A549 (cell line): ENCODE measurements at regions not wholly inside any gene's neighbourhood (a gene's known extent, or its start where the extent isn't known, plus 50 kb on each side); places are given as distances from the start of the nearest gene placed in this dataset.

Source experiments
- ATAC-seq, 2 experiments: fragments of 200-7000 bp in 1 of 2; fragments of >200 bp in 1 of 2; cut with Nextera tagmentation in 1 of 2; cut with Tn5 transposase in 1 of 2; 3 replicates each; pipeline versions ENCODE4 v1.8.0 to v1.9.1; 2018 to 2020; ENCODE audit warnings: mild to moderate bottlenecking in 1 of 2, moderate library complexity in 1 of 2
- CTCF ChIA-PET: fragments of 300-600 bp; sonication (Branson Sonifier 250); formaldehyde crosslinking; extraction: SDS; loops from one replicate; lab custom pipeline; 2021; ENCODE audit warnings: antibody characterized with exemption, inconsistent platforms; lab: Yijun Ruan, JAX
- POLR2A ChIA-PET: fragments of 350-600 bp; formaldehyde crosslinking; extraction: SDS; loops from one replicate; lab custom pipeline; 2021; ENCODE audit warnings: antibody characterized with exemption, inconsistent platforms; lab: Yijun Ruan, JAX
- DNase-seq, 2 experiments: peaks; one replicate each; pipeline versions ENCODE4 v3.0.0 to v3.0.0-alpha.2; 2011 to 2016; ENCODE audit warnings: low read depth in 1 of 2, low spot score in 1 of 2
- FAIRE-seq: peaks from 2 replicates; lab custom pipeline; 2011; peaks lifted over from hg19 to GRCh38; lab: Jason Lieb, UNC
- H3K27ac ChIP-seq, 2 experiments: fragments of >200 bp; sonication (Bioruptor Twin); formaldehyde crosslinking; 3 replicates each; pipeline ENCODE4 v1.5.1; 2016 to 2017
- H3K4me1 ChIP-seq: fragments of >200 bp; sonication (Bioruptor Twin); formaldehyde crosslinking; 3 replicates; pipeline ENCODE4 v1.6.1; 2016
- H3K4me2 ChIP-seq: fragments of >200 bp; sonication (Bioruptor Twin); formaldehyde crosslinking; 3 replicates; pipeline ENCODE4 v1.6.1; 2016
- H3K4me3 ChIP-seq: fragments of >200 bp; sonication (Bioruptor Twin); formaldehyde crosslinking; 3 replicates; pipeline ENCODE4 v1.5.1; 2016
- H3K9me3 ChIP-seq: fragments of >200 bp; sonication (Bioruptor Twin); formaldehyde crosslinking; 3 replicates; pipeline ENCODE4 v1.6.1; 2016
- CBX2 ChIP-seq: fragments of 200-600 bp; sonication (generic); IDR thresholded peaks from 2 replicates; pipeline ENCODE4 v1.6.1; 2016; ENCODE audit warnings: low read depth, mild to moderate bottlenecking, borderline replicate concordance
- CHD4 ChIP-seq: fragments of 200-600 bp; sonication (generic); IDR thresholded peaks from 2 replicates; pipeline ENCODE4 v1.6.1; 2016; ENCODE audit warnings: antibody characterized with exemption, mild to moderate bottlenecking, borderline replicate concordance
- EHF ChIP-seq: fragments of 250-450 bp; sonication (Bioruptor Pico); IDR thresholded peaks from 2 replicates; pipeline ENCODE4 v1.5.0; 2020; ENCODE audit warnings: mild to moderate bottlenecking
- FOSB ChIP-seq: fragments of 250-450 bp; sonication (Bioruptor Pico); IDR thresholded peaks from 2 replicates; pipeline ENCODE4 v1.5.0; 2020; ENCODE audit warnings: mild to moderate bottlenecking, moderate library complexity
- FOXS1 ChIP-seq: fragments of 250-450 bp; sonication (Bioruptor Pico); IDR thresholded peaks from 2 replicates; pipeline ENCODE4 v1.5.0; 2020; ENCODE audit warnings: mild to moderate bottlenecking, moderate library complexity
- GATA3 ChIP-seq: IDR thresholded peaks from 2 replicates; pipeline ENCODE4 v1.6.1; 2012; ENCODE audit warnings: borderline replicate concordance
- HDAC2 ChIP-seq: fragments of 200-600 bp; sonication (generic); IDR thresholded peaks from 2 replicates; pipeline ENCODE4 v1.6.1; 2016
- HOXB5 ChIP-seq: fragments of 250-450 bp; sonication (Bioruptor Pico); IDR thresholded peaks from 2 replicates; pipeline ENCODE4 v1.5.0; 2020; ENCODE audit warnings: mild to moderate bottlenecking, moderate library complexity
- KDM1A ChIP-seq: fragments of 200-600 bp; sonication (generic); IDR thresholded peaks from 2 replicates; pipeline ENCODE4 v1.6.1; 2016; ENCODE audit warnings: low read depth, mild to moderate bottlenecking
- KDM5A ChIP-seq: fragments of 200-600 bp; sonication (generic); IDR thresholded peaks from 2 replicates; pipeline ENCODE4 v1.6.1; 2016; ENCODE audit warnings: antibody characterized with exemption, mild to moderate bottlenecking
- MAFK ChIP-seq: fragments of 450-650 bp; IDR thresholded peaks from 2 replicates; pipeline ENCODE4 v1.6.1; 2014; ENCODE audit not compliant: partially characterized antibody
- MAZ ChIP-seq: fragments of 150-350 bp; IDR thresholded peaks from 2 replicates; pipeline ENCODE4 v1.6.1; 2014; ENCODE audit warnings: antibody characterized with exemption, low read depth, low read length, borderline replicate concordance
- MYC ChIP-seq: IDR thresholded peaks from 2 replicates; pipeline ENCODE4 v1.6.1; 2012; ENCODE audit warnings: mild to moderate bottlenecking, inconsistent platforms, low read length, improper control_type of control experiment, borderline replicate concordance
- PHF8 ChIP-seq: fragments of 200-600 bp; sonication (generic); IDR thresholded peaks from 2 replicates; pipeline ENCODE4 v1.6.1; 2016; ENCODE audit warnings: low read depth, mild to moderate bottlenecking, antibody characterized with exemption, moderate library complexity, borderline replicate concordance
- POLR2A ChIP-seq: IDR thresholded peaks from 2 replicates; pipeline ENCODE4 v1.6.1; 2012; ENCODE audit warnings: mild to moderate bottlenecking, low read length
- RCOR1 ChIP-seq: fragments of 150-350 bp; IDR thresholded peaks from 2 replicates; pipeline ENCODE4 v1.6.1; 2014; ENCODE audit warnings: antibody characterized with exemption, low read length, low read depth
- RFX5 ChIP-seq: fragments of 450-650 bp; IDR thresholded peaks from 2 replicates; pipeline ENCODE4 v1.7.1; 2014; ENCODE audit warnings: antibody characterized with exemption, mild to moderate bottlenecking, moderate library complexity
- RNF2 ChIP-seq: fragments of 200-600 bp; sonication (generic); IDR thresholded peaks from 2 replicates; pipeline ENCODE4 v1.6.1; 2016; ENCODE audit warnings: low read depth, mild to moderate bottlenecking, antibody characterized with exemption, moderate library complexity, borderline replicate concordance
- TFCP2L1 ChIP-seq: fragments of 250-450 bp; sonication (Bioruptor Pico); IDR thresholded peaks from 2 replicates; pipeline ENCODE4 v1.5.0; 2021; ENCODE audit warnings: mild to moderate bottlenecking
- ZC3H11A ChIP-seq: fragments of 450-650 bp; IDR thresholded peaks from 2 replicates; pipeline ENCODE4 v1.6.1; 2014; ENCODE audit warnings: antibody characterized with exemption, mild to moderate bottlenecking
- ZSCAN20 ChIP-seq: fragments of 250-450 bp; sonication (Bioruptor Pico); IDR thresholded peaks from 2 replicates; pipeline ENCODE4 v1.8.0; 2022; ENCODE audit warnings: mild to moderate bottlenecking, moderate library complexity
- WGBS: methylation state at CpG from one replicate; pipeline ENCODE4 v1.1.6; 2017; ENCODE audit errors: missing lambda C conversion rate; 5-methylcytosine and 5-hydroxymethylcytosine counted together
- TF ChIP-seq, protein P1 (sequence below): IDR thresholded peaks from 2 replicates; pipeline ENCODE4 v1.6.1; 2012
- TF ChIP-seq, protein P2 (sequence below): fragments of 150-350 bp; IDR thresholded peaks from 2 replicates; pipeline ENCODE4 v1.6.1; 2014; ENCODE audit warnings: low read depth, mild to moderate bottlenecking, low read length
- TF ChIP-seq, protein P3 (sequence below): fragments of >200 bp; sonication (Bioruptor Twin); formaldehyde crosslinking; IDR thresholded peaks from 3 replicates; pipeline ENCODE4 v1.5.1; 2016

DNA sequence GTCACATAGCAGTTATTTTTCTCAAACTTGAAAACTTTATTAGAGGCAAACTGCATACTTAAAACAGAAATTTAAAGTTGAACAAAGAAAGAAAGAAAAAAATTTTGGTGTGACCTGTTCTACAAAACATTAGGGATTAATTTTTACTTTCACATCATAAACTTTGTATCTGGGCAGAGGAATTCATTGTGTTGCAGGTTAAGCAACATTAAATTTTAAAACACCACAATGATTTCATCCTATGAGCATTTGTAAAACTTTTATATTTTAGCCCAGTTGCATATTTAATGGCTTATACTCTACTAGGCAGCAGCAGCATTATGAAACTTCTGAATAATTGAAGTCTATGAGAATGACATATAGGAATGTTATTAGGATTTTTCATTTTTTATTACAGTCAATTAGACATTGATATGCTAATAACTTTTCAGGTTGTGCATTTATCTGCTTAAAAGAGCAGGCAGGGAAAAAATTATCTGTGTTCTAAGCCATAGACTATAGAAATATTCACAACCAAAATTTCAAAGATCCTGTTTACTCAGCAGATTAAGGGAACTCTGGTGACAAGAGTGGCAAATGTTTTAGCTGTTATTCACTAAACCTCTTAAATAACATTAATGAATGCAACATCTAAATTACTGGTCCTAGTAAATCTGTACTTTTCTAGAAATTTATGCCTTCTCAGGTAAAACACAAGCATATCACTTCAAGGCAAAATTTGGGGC is 1088.5 kb upstream of the CDH6 start:
- POLR2A ChIA-PET, result no interaction called here
- FAIRE-seq, result no peak
- H3K4me2 ChIP-seq, result no peak overlapping the region

DNA sequence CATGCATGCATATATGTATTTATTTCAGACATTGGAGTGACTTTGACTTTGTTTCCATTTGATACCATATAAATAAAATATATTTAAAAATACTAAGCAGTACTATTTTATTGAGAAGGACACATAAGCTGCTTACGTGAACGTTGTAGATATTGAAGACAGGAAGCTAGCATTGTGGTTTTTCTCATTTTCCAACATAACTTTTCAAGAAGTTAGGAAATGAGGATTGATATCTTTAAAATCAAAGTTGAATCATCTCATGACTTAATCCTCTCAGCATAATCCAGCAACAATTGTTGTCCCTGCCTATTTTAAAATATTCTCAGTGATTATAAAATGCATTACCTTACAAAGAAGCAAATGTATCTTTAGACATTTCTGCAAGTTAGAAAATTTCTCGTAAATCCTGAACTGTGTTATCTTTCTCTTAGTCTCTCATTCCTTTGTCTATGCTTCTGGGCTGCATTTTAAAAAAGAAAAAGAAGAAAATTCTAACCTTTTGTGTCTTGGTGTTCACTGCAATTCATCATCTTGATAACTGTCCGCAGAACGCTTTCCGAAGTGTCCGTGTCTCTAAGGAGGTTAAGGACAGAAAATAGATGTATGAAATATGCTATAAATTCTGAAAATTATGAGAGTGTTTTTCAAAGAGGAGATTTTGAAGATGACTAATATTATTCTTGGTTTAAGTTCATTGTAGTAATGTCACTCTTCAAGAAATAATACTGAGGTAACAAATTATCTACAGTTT is 1089.9 kb upstream of the CDH6 start:
- H3K4me3 ChIP-seq, result no peak overlapping the region
- DNase-seq (no peak), ATAC-seq (no peak), FAIRE-seq (no peak)
- H3K9me3 ChIP-seq, result no peaks in the 10 kb centered on the region
- H3K4me2 ChIP-seq, result no peak overlapping the region; the same call in 2 of the 3 replicates
- peaks cover 31% of the 10 kb centered on the region for H3K4me1 ChIP-seq
- TF ChIP-seq ZSCAN20, result no peak
- TF ChIP-seq FOXS1 (CRISPR knock-in tag), result no peak
- TF ChIP-seq EHF (CRISPR knock-in tag), result no peak
- TF ChIP-seq, protein P1, sequence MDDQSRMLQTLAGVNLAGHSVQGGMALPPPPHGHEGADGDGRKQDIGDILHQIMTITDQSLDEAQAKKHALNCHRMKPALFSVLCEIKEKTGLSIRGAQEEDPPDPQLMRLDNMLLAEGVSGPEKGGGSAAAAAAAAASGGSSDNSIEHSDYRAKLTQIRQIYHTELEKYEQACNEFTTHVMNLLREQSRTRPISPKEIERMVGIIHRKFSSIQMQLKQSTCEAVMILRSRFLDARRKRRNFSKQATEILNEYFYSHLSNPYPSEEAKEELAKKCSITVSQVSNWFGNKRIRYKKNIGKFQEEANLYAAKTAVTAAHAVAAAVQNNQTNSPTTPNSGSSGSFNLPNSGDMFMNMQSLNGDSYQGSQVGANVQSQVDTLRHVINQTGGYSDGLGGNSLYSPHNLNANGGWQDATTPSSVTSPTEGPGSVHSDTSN, result no peak
- no peak for TF ChIP-seq KDM1A
- no peak for TF ChIP-seq PHF8
- TF ChIP-seq HDAC2, result no peak
- no peak for TF ChIP-seq POLR2A
- TF ChIP-seq CHD4, result no peak
- TF ChIP-seq HOXB5 (CRISPR knock-in tag), result no peak
- no peak for TF ChIP-seq GATA3
- TF ChIP-seq, protein P2, sequence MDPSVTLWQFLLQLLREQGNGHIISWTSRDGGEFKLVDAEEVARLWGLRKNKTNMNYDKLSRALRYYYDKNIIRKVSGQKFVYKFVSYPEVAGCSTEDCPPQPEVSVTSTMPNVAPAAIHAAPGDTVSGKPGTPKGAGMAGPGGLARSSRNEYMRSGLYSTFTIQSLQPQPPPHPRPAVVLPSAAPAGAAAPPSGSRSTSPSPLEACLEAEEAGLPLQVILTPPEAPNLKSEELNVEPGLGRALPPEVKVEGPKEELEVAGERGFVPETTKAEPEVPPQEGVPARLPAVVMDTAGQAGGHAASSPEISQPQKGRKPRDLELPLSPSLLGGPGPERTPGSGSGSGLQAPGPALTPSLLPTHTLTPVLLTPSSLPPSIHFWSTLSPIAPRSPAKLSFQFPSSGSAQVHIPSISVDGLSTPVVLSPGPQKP, result no peak
- TF ChIP-seq TFCP2L1 (CRISPR knock-in tag), result no peak
- TF ChIP-seq, protein P3, sequence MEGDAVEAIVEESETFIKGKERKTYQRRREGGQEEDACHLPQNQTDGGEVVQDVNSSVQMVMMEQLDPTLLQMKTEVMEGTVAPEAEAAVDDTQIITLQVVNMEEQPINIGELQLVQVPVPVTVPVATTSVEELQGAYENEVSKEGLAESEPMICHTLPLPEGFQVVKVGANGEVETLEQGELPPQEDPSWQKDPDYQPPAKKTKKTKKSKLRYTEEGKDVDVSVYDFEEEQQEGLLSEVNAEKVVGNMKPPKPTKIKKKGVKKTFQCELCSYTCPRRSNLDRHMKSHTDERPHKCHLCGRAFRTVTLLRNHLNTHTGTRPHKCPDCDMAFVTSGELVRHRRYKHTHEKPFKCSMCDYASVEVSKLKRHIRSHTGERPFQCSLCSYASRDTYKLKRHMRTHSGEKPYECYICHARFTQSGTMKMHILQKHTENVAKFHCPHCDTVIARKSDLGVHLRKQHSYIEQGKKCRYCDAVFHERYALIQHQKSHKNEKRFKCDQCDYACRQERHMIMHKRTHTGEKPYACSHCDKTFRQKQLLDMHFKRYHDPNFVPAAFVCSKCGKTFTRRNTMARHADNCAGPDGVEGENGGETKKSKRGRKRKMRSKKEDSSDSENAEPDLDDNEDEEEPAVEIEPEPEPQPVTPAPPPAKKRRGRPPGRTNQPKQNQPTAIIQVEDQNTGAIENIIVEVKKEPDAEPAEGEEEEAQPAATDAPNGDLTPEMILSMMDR, result no peak
- TF ChIP-seq CBX2, result no peak
- no peak for TF ChIP-seq RCOR1
- TF ChIP-seq ZC3H11A, result no peak
- TF ChIP-seq KDM5A, result no peak
- no peak for TF ChIP-seq MAZ
- no peak for TF ChIP-seq MAFK
- ChIA-PET POLR2A (no interaction called here), CTCF (no interaction called here)
- H3K27ac ChIP-seq, result no peak overlapping the region
- 84% methylated on average over 7 of the region's 7 CpGs for WGBS

More for the DNA sequence above, 1088.5 kb upstream of the CDH6 start:
- Histone ChIP-seq H3K4me3 (no peak overlapping the region), H3K4me1 (peaks cover 24% of the 10 kb centered on the region), H3K27ac (no peak overlapping the region), H3K9me3 (no peaks in the 10 kb centered on the region)
- no peak for DNase-seq
- CTCF ChIA-PET, result no interaction called here
- TF ChIP-seq MAFK, result peak; percentile 31
- no peak for TF ChIP-seq RNF2
- TF ChIP-seq FOSB, result no peak
- TF ChIP-seq, protein P1, result no peak
- no peak for TF ChIP-seq RFX5
- TF ChIP-seq ZSCAN20, result no peak
- TF ChIP-seq MYC, result no peak
- TF ChIP-seq, all 56 proteins: peak for 1
- no peak for ATAC-seq
